ENCODE measurements at regions not wholly inside any gene's neighbourhood (a gene's known extent, or its start where the extent isn't known, plus 50 kb on each side); places are given as distances from the start of the nearest gene placed in this dataset.
"Not testable (repeated sequence)": the region's sequence is repeated elsewhere in the genome, so short reads cannot be mapped to it uniquely, and the experiment has no call there.

DNA sequence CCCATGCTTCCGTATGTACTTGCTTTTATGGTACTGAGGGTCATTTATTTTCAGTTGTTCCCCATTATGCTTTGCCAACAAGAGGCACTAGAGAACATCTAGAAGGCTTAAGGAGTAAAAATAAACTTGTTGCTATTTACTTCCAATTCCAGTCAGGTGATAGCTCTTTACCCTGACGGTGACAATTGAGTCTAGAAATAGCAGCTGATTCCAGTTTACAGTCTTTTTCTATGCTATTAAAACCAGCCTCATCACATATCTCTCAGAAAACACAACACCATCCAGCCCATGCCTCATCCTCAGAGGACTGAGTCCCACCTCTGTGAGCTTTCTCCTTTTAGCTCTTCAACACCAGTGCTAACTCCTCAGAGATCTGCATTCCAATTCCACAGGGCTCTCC is 327.0 kb downstream of the GPD2 start:
- H3K27ac ChIP-seq = no peak overlapping the region
- TF ChIP-seq POLR2AphosphoS5 (IDR thresholded peaks at IDR 0.05; ENCODE audit: borderline replicate concordance, low read depth, low read length) = no peak
- no peak for TF ChIP-seq FOXP2 (optimal IDR thresholded peaks at IDR 0.05; ENCODE audit: control extremely low read depth, extremely low read length, insufficient read depth)
- TF ChIP-seq EZH2 (IDR thresholded peaks at IDR 0.05) = no peak

DNA sequence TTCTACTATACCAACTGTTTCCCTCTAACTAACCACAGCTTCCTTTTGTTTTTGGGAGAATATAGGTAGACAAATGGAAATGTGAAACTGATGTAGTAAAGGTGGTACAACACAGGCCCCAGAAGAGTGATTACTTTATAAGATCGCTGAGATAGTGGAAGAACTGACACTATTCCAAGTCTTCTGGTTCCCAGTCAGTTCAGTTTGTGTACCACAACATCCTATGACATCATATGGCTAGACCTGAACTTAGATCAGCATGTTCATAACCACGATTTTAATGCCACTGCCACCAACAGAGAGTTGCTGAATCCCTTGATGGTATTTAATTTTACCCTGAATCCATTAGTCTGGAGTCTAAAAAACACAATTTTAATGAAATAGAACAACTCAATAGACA is 328.9 kb downstream of the GPD2 start:
- no peaks in the 10 kb centered on the region for H3K9me3 ChIP-seq (ENCODE audit: low read depth, low read length)
- no peak for DNase-seq (ENCODE audit: low read depth, low spot score)
- H3K27ac ChIP-seq = no peak overlapping the region
- no peak overlapping the region for H3K9ac ChIP-seq (ENCODE audit: insufficient read length)
- no peak for TF ChIP-seq FOXP2 (optimal IDR thresholded peaks at IDR 0.05; ENCODE audit: control extremely low read depth, extremely low read length, insufficient read depth)
- no peak overlapping the region for H3K4me3 ChIP-seq
- H3K36me3 ChIP-seq (ENCODE audit: insufficient read depth, low read length) = no peaks in the 10 kb centered on the region

More for the DNA sequence above, 327.0 kb downstream of the GPD2 start:
- H3K36me3 ChIP-seq (ENCODE audit: insufficient read depth, low read length) = no peaks in the 10 kb centered on the region
- no peak overlapping the region for H3K9ac ChIP-seq (ENCODE audit: insufficient read length)
- H3K4me3 ChIP-seq = no peak overlapping the region
- DNase-seq (ENCODE audit: low read depth, low spot score) = no peak
- no peaks in the 10 kb centered on the region for H3K9me3 ChIP-seq (ENCODE audit: low read depth, low read length)

DNA sequence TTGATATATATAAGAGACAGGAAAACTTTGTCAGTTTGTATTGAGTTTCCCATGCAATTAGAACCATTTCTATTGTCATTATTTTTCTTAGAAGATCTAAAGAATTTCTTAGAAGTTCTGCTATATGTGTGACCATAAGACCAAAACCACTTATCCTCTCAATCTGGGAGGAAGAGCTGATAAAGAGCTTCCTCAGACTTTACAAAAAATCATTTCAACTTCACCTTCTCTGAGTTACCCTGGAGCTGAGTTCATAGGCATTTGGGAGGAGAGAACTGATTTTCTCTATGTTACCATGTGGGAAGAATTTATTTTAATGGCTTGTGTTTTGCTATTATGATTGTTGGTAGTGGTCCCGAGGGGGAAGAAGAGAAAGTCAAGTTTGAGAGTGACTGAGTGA is 329.3 kb downstream of the GPD2 start:
- Histone ChIP-seq H3K27ac (no peak overlapping the region), H3K36me3 (ENCODE audit: insufficient read depth, low read length) (no peaks in the 10 kb centered on the region), H3K9me3 (ENCODE audit: low read depth, low read length) (no peaks in the 10 kb centered on the region), H3K9ac (ENCODE audit: insufficient read length) (no peak overlapping the region), H3K4me3 (no peak overlapping the region)
- TF ChIP-seq POLR2AphosphoS5 (IDR thresholded peaks at IDR 0.05; ENCODE audit: borderline replicate concordance, low read depth, low read length) (no peak), FOXP2 (optimal IDR thresholded peaks at IDR 0.05; ENCODE audit: control extremely low read depth, extremely low read length, insufficient read depth) (no peak), EZH2 (IDR thresholded peaks at IDR 0.05) (no peak)
- DNase-seq (ENCODE audit: low read depth, low spot score) = no peak

DNA sequence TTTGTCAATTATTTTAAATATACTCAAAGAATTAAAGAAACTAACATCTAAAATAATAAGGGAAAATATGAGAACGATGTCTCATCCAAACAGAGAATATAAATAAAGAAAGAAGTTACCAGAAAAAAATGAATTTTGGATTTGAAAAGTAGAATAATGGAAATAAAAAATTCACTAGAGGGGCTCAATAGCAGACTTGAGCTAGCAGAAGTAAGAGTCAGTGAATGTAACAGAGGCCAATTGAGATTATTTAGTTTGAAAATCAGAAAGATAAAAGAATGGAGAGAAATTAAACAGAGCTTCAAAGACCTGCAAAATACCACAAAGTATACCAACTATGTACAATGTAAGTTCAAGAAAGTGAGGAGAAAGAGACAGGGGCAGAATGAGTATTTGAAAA is 333.6 kb downstream of the GPD2 start:
- Histone ChIP-seq H3K36me3 (ENCODE audit: insufficient read depth, low read length) (no peaks in the 10 kb centered on the region), H3K27ac (no peak overlapping the region), H3K9me3 (ENCODE audit: low read depth, low read length) (no peaks in the 10 kb centered on the region), H3K9ac (ENCODE audit: insufficient read length) (no peak overlapping the region), H3K4me3 (no peak overlapping the region)
- no peak for DNase-seq (ENCODE audit: low read depth, low spot score)
- TF ChIP-seq EZH2 (IDR thresholded peaks at IDR 0.05) (no peak), FOXP2 (optimal IDR thresholded peaks at IDR 0.05; ENCODE audit: control extremely low read depth, extremely low read length, insufficient read depth) (no peak), POLR2AphosphoS5 (IDR thresholded peaks at IDR 0.05; ENCODE audit: borderline replicate concordance, low read depth, low read length) (no peak)

DNA sequence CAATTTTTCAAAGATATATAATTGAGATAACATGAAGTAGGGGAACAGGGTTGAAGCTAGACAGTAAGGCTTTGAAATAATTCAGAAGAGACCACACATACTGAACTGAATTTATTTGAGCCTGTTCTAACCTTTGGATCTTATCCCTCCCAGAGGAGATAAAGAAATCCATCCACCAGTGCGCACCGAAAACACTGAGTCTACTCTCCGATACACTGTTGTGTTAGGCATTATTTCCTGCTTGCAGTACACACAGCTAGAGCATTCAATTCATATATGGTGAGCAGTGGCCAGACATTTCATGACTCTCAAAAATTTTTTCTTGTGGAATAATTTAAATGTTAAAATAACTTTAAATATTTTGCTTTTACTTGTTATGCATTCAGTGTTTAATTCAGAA is 342.7 kb downstream of the GPD2 start:
- H3K9ac ChIP-seq (ENCODE audit: insufficient read length) = no peak overlapping the region
- no peak for TF ChIP-seq POLR2AphosphoS5 (IDR thresholded peaks at IDR 0.05; ENCODE audit: borderline replicate concordance, low read depth, low read length)
- TF ChIP-seq FOXP2 (optimal IDR thresholded peaks at IDR 0.05; ENCODE audit: control extremely low read depth, extremely low read length, insufficient read depth) = no peak
- no peak for TF ChIP-seq EZH2 (IDR thresholded peaks at IDR 0.05)
- H3K27ac ChIP-seq = no peak overlapping the region

DNA sequence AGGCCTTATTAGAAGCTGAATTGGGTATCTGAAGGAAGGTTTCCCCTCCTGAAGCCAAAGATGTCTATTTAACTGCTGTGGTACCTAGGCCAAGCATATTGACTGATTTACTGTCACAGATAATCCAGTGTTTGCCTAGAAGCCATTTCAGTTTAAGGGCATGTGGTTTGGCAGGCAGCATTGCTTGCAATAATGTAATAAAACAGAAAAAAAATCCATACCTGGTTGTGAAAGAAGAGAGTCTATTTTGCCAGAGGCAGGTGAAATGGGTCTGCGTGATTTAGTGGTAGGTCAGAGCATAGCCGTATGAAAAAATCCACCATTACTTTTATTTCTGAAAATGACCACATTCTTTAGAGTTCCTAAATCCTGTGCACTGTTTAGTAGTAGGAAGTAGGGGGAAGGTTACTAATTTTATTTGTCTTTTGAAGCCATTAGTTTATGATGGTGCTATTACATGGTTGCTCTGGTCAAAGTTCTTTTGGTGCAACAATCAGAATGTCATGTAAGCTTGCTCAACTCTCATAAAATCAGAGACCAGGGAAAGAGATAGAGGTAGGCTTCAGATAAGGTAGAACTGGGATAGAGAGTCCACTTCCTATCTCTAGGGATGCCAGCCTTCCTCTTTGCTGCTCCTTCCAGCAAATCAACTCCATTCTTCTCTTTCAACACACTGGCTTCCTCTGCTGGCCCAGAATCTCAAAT is 343.4 kb downstream of the GPD2 start:
- Histone ChIP-seq H3K4me3 (no peak overlapping the region), H3K9ac (ENCODE audit: insufficient read length) (no peak overlapping the region), H3K9me3 (ENCODE audit: low read depth, low read length) (no peaks in the 10 kb centered on the region), H3K36me3 (ENCODE audit: insufficient read depth, low read length) (no peaks in the 10 kb centered on the region), H3K27ac (no peak overlapping the region)
- no peak for DNase-seq (ENCODE audit: low read depth, low spot score)
- TF ChIP-seq POLR2AphosphoS5 (IDR thresholded peaks at IDR 0.05; ENCODE audit: borderline replicate concordance, low read depth, low read length) (no peak), FOXP2 (optimal IDR thresholded peaks at IDR 0.05; ENCODE audit: control extremely low read depth, extremely low read length, insufficient read depth) (no peak), EZH2 (IDR thresholded peaks at IDR 0.05) (no peak)

More for the DNA sequence above, 342.7 kb downstream of the GPD2 start:
- Histone ChIP-seq H3K4me3 (no peak overlapping the region), H3K9me3 (ENCODE audit: low read depth, low read length) (no peaks in the 10 kb centered on the region), H3K36me3 (ENCODE audit: insufficient read depth, low read length) (no peaks in the 10 kb centered on the region)
- no peak for DNase-seq (ENCODE audit: low read depth, low spot score)

DNA sequence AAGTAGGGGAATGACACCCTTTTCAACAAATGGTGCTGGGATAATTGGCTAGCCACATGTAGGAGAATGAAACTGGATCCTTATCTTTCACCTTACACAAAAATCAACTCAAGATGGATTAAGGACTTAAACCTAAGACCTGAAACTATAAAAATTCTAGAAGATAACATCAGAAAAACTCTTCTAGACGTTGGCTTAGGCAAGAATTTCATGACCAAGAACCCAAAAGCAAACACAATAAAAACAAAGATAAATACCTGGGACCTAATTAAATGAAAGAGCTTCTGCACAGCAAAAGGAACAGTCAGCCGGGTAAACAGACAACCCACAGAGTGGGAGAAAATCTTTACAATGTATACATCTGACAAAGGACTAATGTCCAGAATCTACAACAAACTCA is 345.5 kb downstream of the GPD2 start:
- H3K9ac ChIP-seq (ENCODE audit: insufficient read length); H3K9me3 ChIP-seq (ENCODE audit: low read depth, low read length); H3K4me3 ChIP-seq; H3K36me3 ChIP-seq (ENCODE audit: insufficient read depth, low read length); DNase-seq (ENCODE audit: low read depth, low spot score); H3K27ac ChIP-seq: not testable (repeated sequence)

DNA sequence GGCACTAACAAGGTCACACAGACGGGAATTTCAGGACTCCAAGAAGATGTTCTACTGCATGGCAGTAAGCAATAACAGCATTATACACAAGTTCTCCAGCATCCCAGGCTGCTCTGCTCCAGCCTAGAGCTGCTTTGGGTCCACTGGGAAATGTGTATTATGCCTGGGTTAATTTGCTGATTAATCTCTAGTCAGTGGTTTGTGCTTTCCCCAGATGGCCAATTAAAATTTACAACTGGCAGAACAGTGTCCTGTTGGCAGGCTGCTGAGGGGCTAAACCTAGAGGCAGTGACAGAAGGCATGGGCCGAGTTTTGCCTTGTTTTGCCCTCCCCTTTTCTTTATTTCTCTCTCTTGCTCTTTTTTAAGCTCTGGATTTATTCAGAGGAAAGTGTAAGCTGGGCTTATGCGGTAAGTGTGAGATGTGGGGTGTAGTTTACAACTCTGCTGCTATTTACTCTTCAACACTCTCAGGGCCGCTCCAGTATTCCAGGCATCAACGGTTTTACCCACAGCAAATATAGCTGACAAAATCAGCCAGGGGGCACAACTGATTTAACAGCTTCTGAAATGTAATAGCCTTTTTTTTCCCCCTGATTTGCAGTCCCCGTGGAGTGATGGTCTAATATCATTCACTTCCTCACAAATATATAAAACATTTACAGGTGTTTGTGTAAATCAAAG is 348.0 kb downstream of the GPD2 start:
- H3K4me3 ChIP-seq = no peak overlapping the region
- no peaks in the 10 kb centered on the region for H3K36me3 ChIP-seq (ENCODE audit: insufficient read depth, low read length)
- H3K9me3 ChIP-seq (ENCODE audit: low read depth, low read length) = no peaks in the 10 kb centered on the region
- TF ChIP-seq POLR2AphosphoS5 (IDR thresholded peaks at IDR 0.05; ENCODE audit: borderline replicate concordance, low read depth, low read length) (no peak), EZH2 (IDR thresholded peaks at IDR 0.05) (no peak), FOXP2 (optimal IDR thresholded peaks at IDR 0.05; ENCODE audit: control extremely low read depth, extremely low read length, insufficient read depth) (no peak)
- H3K27ac ChIP-seq = no peak overlapping the region
- no peak for DNase-seq (ENCODE audit: low read depth, low spot score)
- H3K9ac ChIP-seq (ENCODE audit: insufficient read length) = no peak overlapping the region

DNA sequence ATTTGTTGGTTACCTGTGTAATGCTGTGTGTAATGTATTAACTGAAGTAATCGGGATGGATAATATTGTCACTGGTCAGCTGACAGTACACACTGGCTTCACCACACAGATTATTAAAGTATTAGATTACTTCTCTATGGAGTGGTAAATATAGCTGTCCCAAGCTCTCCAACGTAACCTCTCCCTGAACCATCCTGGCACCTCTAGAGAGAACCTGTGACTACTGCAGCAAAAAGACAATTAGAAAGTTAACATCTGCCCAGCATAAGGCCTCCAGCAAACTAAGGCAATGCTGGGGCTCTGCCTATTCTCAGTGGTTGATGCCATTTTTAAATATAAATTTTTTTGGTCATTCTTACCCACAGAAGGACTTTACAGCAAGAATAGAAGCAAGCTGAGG is 351.3 kb downstream of the GPD2 start:
- H3K36me3 ChIP-seq (ENCODE audit: insufficient read depth, low read length) = no peaks in the 10 kb centered on the region
- DNase-seq (ENCODE audit: low read depth, low spot score) = no peak
- TF ChIP-seq FOXP2 (optimal IDR thresholded peaks at IDR 0.05; ENCODE audit: control extremely low read depth, extremely low read length, insufficient read depth) = no peak
- no peak for TF ChIP-seq EZH2 (IDR thresholded peaks at IDR 0.05)
- TF ChIP-seq POLR2AphosphoS5 (IDR thresholded peaks at IDR 0.05; ENCODE audit: borderline replicate concordance, low read depth, low read length) = no peak
- H3K9me3 ChIP-seq (ENCODE audit: low read depth, low read length) = no peaks in the 10 kb centered on the region
- H3K27ac ChIP-seq = no peak overlapping the region
- no peak overlapping the region for H3K9ac ChIP-seq (ENCODE audit: insufficient read length)
- H3K4me3 ChIP-seq = no peak overlapping the region

Measured in SK-N-MC (cell line).